ENCODE measurements at regions not wholly inside any gene's neighbourhood (a gene's known extent, or its start where the extent isn't known, plus 50 kb on each side); places are given as distances from the start of the nearest gene placed in this dataset.

DNA sequence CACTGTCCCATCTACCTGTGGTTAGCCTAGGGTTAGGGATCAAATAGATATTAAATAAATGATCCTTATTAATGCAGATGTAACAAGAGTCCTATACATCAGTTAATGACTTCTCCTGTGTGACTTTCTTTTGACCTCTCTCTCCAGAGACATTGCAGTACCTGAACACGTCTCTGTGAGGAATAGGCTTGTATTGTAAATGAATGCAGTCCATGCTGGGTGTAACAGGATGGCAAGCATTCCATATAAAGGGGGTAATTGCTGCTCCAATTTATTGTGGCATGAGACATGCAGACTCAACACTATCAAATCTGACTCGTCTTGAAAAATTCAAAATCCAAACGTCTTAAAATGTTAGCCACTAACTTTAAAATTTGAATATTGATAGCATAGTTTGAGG is 189.5 kb downstream of the PRDM2 start:
- BruUV-seq (replicated peaks) = no TSS peak
- 4% methylated on average over 3 of the region's 3 CpGs for WGBS (ENCODE audit: low lambda C conversion rate)
- ChIA-PET CTCF (ENCODE audit: low intra/inter-chr PET ratio, low total read pairs) (no interaction called here), POLR2A (no interaction called here)
- DNase-seq (ENCODE audit: low spot score) (no peak), FAIRE-seq (no peak), ATAC-seq (no peak)
- Histone ChIP-seq H3K79me2 (ENCODE audit: insufficient read depth, low read length) (no peaks in the 10 kb centered on the region), H3K4me1 (ENCODE audit: insufficient read depth, low read length) (no peaks in the 10 kb centered on the region), H3K9me3 (ENCODE audit: low read length) (no peaks in the 10 kb centered on the region), H3K36me3 (replicated peaks in 1 of 2; ENCODE audit: control insufficient read depth in 1 of 2, insufficient read depth in 2 of 2, low read length in 2 of 2) (no peaks in the 10 kb centered on the region), H3K4me3 (replicated peaks in 1 of 3; ENCODE audit: insufficient read depth in 1 of 3, low read depth in 2 of 3, low read length in 3 of 3) (no peak overlapping the region), H3K27ac (ENCODE audit: extremely low read length, insufficient read depth, low read length) (no peak overlapping the region), H3K9ac (ENCODE audit: insufficient read depth, low read depth, low read length) (no peak overlapping the region), H2AFZ (ENCODE audit: low read length) (no peak overlapping the region), H4K20me1 (ENCODE audit: insufficient read depth, low read length) (no peaks in the 10 kb centered on the region), H3K4me2 (ENCODE audit: low read depth, low read length) (no peak overlapping the region), H3K27me3 (ENCODE audit: control insufficient read depth in 1 of 2, insufficient read depth in 2 of 2, low read length in 2 of 2) (peaks cover 4 to 36% of the 10 kb centered on the region in 2 experiments; a peak in 4 of 5 replicates)
- TF ChIP-seq KAT7 (CRISPR knock-in tag; IDR thresholded peaks at IDR 0.05; ENCODE audit: borderline replicate concordance) = no peak
- TF ChIP-seq ZNF446 (CRISPR knock-in tag; IDR thresholded peaks at IDR 0.05) = no peak
- no peak for TF ChIP-seq PCBP1 (IDR thresholded peaks at IDR 0.05; ENCODE audit: borderline replicate concordance, low read depth, low read length)
- no peak for TF ChIP-seq NFE2L1 (CRISPR knock-in tag; IDR thresholded peaks at IDR 0.05; ENCODE audit: borderline replicate concordance)
- no peak for TF ChIP-seq SKIL (CRISPR knock-in tag; IDR thresholded peaks at IDR 0.05; ENCODE audit: borderline replicate concordance)
- intact Hi-C loops (cut with micrococcal nuclease; ENCODE audit: unreplicated experiment) (no loop called here), in situ Hi-C loops (cut with HindIII; ENCODE audit: extremely low pct_ligation_motif_present, low pct_unique_long_range_greater_than_20kb) (no loop called here)

- peaks cover 4 to 44% of the 10 kb centered on the region in 2 experiments; a peak in 4 of 5 replicates for H3K27me3 ChIP-seq (ENCODE audit: control insufficient read depth in 1 of 2, insufficient read depth in 2 of 2, low read length in 2 of 2)
- FAIRE-seq (no peak), ATAC-seq (no peak), DNase-seq (ENCODE audit: low spot score) (no peak)
- TF ChIP-seq PPARG (CRISPR knock-in tag; conservative IDR thresholded peaks at IDR 0.05) (no peak), ZZZ3 (CRISPR knock-in tag; IDR thresholded peaks at IDR 0.05; ENCODE audit: borderline replicate concordance) (no peak)
- intact Hi-C loops (cut with micrococcal nuclease; ENCODE audit: unreplicated experiment) = no loop called here
- H4K20me1 ChIP-seq (ENCODE audit: insufficient read depth, low read length) = no peaks in the 10 kb centered on the region
- 11% methylated on average over 2 of the region's 2 CpGs for WGBS (ENCODE audit: low lambda C conversion rate)
- H3K9ac ChIP-seq (ENCODE audit: insufficient read depth, low read depth, low read length) = no peak overlapping the region
- CTCF ChIA-PET (ENCODE audit: low intra/inter-chr PET ratio, low total read pairs) = no interaction called here
- in situ Hi-C loops (cut with HindIII; ENCODE audit: extremely low pct_ligation_motif_present, low pct_unique_long_range_greater_than_20kb) = no loop called here
- no peaks in the 10 kb centered on the region for H3K79me2 ChIP-seq (ENCODE audit: insufficient read depth, low read length)
- no peaks in the 10 kb centered on the region for H3K4me1 ChIP-seq (ENCODE audit: insufficient read depth, low read length)
- BruUV-seq (replicated peaks) = no TSS peak
- no peaks in the 10 kb centered on the region for H3K36me3 ChIP-seq (replicated peaks in 1 of 2; ENCODE audit: control insufficient read depth in 1 of 2, insufficient read depth in 2 of 2, low read length in 2 of 2)
- no peaks in the 10 kb centered on the region for H3K9me3 ChIP-seq (ENCODE audit: low read length)
- H3K4me2 ChIP-seq (ENCODE audit: low read depth, low read length) = no peak overlapping the region
- H2AFZ ChIP-seq (ENCODE audit: low read length) = no peak overlapping the region
- POLR2A ChIA-PET = no interaction called here
- no peak overlapping the region for H3K4me3 ChIP-seq (replicated peaks in 1 of 3; ENCODE audit: insufficient read depth in 1 of 3, low read depth in 2 of 3, low read length in 3 of 3)
- no peak overlapping the region for H3K27ac ChIP-seq (ENCODE audit: extremely low read length, insufficient read depth, low read length)
Measured at GRCh38 chr1:13890766-13891165, 190.8 kb downstream of the PRDM2 start.
